Esophagus muscularis mucosa (tissue), 4 donors: ENCODE measurements at regions not wholly inside any gene's neighbourhood (a gene's known extent, or its start where the extent isn't known, plus 50 kb on each side); places are given as distances from the start of the nearest gene placed in this dataset.

Source experiments
- DNase-seq: peaks from one replicate; pipeline ENCODE4 v3.0.0-alpha.2; 2017; ENCODE audit errors: extremely low spot score
- H3K27ac ChIP-seq, 4 donors: fragments of 200-600 bp; sonication (generic); replicated peaks in 1 of 4; 1 replicate in 3 of 4; 2 replicates in 1 of 4; pipeline ENCODE4 v1.5.1; 2016 to 2019; ENCODE audit warnings: mild to moderate bottlenecking in 1 of 4
- H3K27me3 ChIP-seq, 4 donors: fragments of 200-600 bp; sonication (generic); one replicate each; pipeline versions ENCODE4 v1.5.1 to v1.6.0; 2016 to 2019
- H3K36me3 ChIP-seq, 4 donors: fragments of 200-600 bp; sonication (generic); one replicate each; pipeline ENCODE4 v1.5.1; 2016 to 2019
- H3K4me1 ChIP-seq, 4 donors: fragments of 200-600 bp; sonication (generic); one replicate each; pipeline ENCODE4 v1.5.1; 2016 to 2019
- H3K4me3 ChIP-seq, 4 donors: fragments of 200-600 bp; sonication (generic); 1 replicate in 2 of 4; 2 replicates in 2 of 4; pipeline ENCODE4 v1.5.1; 2016 to 2019; ENCODE audit warnings: mild to moderate bottlenecking in 4 of 4, moderate library complexity in 1 of 4
- H3K9me3 ChIP-seq, 4 donors: fragments of 200-600 bp; sonication (generic); 1 replicate in 3 of 4; 2 replicates in 1 of 4; pipeline ENCODE4 v1.5.1; 2016 to 2019
- EP300 ChIP-seq: sonication (generic); formaldehyde crosslinking; IDR thresholded peaks from one replicate; pipeline ENCODE4 v1.6.1; 2017; ENCODE audit warnings: antibody characterized with exemption
- POLR2A ChIP-seq: fragments of 450-650 bp; IDR thresholded peaks from one replicate; pipeline ENCODE4 v1.6.1; 2017; ENCODE audit warnings: antibody characterized with exemption, moderate library complexity, mild to moderate bottlenecking, low read depth
- POLR2AphosphoS5 ChIP-seq, 2 donors: sonication (generic); formaldehyde crosslinking; IDR thresholded peaks; one replicate each; pipeline ENCODE4 v1.6.1; 2017; ENCODE audit warnings: antibody characterized with exemption in 2 of 2
- WGBS: methylation state at CpG from one replicate; pipeline ENCODE4 v1.1.5; 2018; 5-methylcytosine and 5-hydroxymethylcytosine counted together
- intact Hi-C: fragments of 100-400 bp; cut with DNase I; formaldehyde crosslinking; loops from one replicate; pipeline ENCODE4 v1.15.1; 2023
- TF ChIP-seq, protein P1 (sequence below), 3 experiments: fragments of 200-600 bp in 2 of 3; fragments of 450-650 bp in 1 of 3; sonication (generic) in 2 of 3; IDR thresholded peaks; one replicate each; pipeline ENCODE4 v1.5.1; 2017 to 2019; ENCODE audit warnings: antibody characterized with exemption in 3 of 3, mild to moderate bottlenecking in 2 of 3, moderate library complexity in 1 of 3

DNA sequence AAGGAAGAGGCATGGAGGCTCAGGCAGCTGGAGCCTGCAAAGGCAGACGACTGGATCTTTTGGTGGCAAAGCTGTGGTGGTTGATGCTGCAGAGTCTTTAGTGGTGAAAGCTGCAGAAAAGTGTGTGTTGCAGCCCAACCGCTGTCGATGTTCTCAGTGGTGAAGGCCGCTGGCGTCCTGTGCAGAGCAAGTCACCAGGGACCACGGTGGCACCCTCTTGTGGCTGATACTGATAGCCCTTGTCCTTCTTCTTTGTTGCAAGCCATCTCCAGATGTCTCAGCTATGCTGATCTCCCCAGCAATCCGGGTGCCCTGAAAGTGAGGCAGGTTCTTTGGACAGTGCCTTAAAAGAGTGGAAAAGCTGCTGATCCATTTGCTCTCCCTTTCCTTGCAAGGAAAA, 610.9 kb upstream of the PCDH9 start:
- DNase-seq = no peak
- no peaks in the 10 kb centered on the region for H3K27me3 ChIP-seq
- H3K4me3 ChIP-seq = no peak overlapping the region
- no peaks in the 10 kb centered on the region for H3K36me3 ChIP-seq
- H3K27ac ChIP-seq = no peak overlapping the region
- TF ChIP-seq EP300 = no peak
- TF ChIP-seq POLR2A = no peak
- TF ChIP-seq, protein P1, sequence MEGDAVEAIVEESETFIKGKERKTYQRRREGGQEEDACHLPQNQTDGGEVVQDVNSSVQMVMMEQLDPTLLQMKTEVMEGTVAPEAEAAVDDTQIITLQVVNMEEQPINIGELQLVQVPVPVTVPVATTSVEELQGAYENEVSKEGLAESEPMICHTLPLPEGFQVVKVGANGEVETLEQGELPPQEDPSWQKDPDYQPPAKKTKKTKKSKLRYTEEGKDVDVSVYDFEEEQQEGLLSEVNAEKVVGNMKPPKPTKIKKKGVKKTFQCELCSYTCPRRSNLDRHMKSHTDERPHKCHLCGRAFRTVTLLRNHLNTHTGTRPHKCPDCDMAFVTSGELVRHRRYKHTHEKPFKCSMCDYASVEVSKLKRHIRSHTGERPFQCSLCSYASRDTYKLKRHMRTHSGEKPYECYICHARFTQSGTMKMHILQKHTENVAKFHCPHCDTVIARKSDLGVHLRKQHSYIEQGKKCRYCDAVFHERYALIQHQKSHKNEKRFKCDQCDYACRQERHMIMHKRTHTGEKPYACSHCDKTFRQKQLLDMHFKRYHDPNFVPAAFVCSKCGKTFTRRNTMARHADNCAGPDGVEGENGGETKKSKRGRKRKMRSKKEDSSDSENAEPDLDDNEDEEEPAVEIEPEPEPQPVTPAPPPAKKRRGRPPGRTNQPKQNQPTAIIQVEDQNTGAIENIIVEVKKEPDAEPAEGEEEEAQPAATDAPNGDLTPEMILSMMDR (IDR thresholded peaks at IDR 0.05) = no peak
- no peak for TF ChIP-seq POLR2AphosphoS5 (IDR thresholded peaks at IDR 0.05)
- H3K4me1 ChIP-seq = no peaks in the 10 kb centered on the region
- peaks cover 0 to under 1% (median 0%) of the 10 kb centered on the region in 4 donors for H3K9me3 ChIP-seq
- 82% methylated on average over 7 of the region's 7 CpGs for WGBS
- intact Hi-C loops = no loop called here

DNA sequence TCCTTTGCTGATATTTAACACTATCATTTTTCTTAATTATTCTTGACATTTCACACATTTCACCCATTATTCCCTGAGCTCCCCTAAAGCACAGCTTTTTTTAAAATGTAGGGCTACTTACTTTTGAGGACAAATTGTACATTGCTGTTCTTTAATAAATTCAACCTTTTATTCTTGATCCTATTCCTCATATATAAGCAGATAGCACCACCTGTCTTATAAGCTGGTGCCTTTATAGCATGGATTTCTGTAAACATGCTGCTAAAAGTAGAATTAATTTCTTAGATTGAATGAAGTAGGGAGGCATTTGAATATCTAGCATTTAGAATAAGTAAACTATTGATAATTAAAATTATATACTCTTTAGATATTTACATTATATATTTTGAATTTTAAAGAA, 603.4 kb upstream of the PCDH9 start:
- intact Hi-C loops = no loop called here
- H3K27me3 ChIP-seq = no peaks in the 10 kb centered on the region
- peaks cover 0 to 5% (median 1%) of the 10 kb centered on the region in 4 donors for H3K9me3 ChIP-seq
- TF ChIP-seq POLR2A = no peak
- TF ChIP-seq EP300 = no peak
- TF ChIP-seq, protein P1 (IDR thresholded peaks at IDR 0.05) = no peak
- no peak for TF ChIP-seq POLR2AphosphoS5 (IDR thresholded peaks at IDR 0.05)
- no peaks in the 10 kb centered on the region for H3K4me1 ChIP-seq
- no peak overlapping the region for H3K4me3 ChIP-seq
- no peak for DNase-seq
- H3K27ac ChIP-seq = no peak overlapping the region
- H3K36me3 ChIP-seq = no peaks in the 10 kb centered on the region

DNA sequence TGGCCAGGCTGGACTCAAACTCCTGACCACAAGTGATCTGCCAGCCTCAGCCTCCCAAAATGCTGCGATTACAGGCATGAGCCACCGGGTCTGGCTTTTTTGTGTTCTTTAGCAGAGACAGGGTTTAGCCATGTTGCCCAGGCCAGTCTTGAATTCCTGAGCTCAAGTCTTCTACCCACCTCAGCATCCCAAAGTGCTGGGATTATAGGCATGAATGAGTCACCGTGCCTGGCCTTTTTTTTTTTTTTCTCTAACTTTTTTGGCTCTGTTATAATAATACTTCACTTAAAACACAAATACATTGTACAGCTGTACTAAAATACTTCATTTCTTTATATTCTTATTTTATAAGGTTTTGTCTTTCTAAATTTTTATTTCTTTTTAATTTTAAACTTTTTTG, 599.5 kb upstream of the PCDH9 start:
- Histone ChIP-seq H3K27me3 (no peaks in the 10 kb centered on the region), H3K4me3 (no peak overlapping the region), H3K4me1 (no peaks in the 10 kb centered on the region), H3K36me3 (no peaks in the 10 kb centered on the region), H3K27ac (no peak overlapping the region), H3K9me3 (no peaks in the 10 kb centered on the region)
- DNase-seq = no peak
- intact Hi-C loops = no loop called here
- TF ChIP-seq, protein P1 (IDR thresholded peaks at IDR 0.05) = no peak
- TF ChIP-seq POLR2A (no peak), EP300 (no peak), POLR2AphosphoS5 (IDR thresholded peaks at IDR 0.05) (no peak)
- WGBS = 91% methylated on average over 3 of the region's 3 CpGs

DNA sequence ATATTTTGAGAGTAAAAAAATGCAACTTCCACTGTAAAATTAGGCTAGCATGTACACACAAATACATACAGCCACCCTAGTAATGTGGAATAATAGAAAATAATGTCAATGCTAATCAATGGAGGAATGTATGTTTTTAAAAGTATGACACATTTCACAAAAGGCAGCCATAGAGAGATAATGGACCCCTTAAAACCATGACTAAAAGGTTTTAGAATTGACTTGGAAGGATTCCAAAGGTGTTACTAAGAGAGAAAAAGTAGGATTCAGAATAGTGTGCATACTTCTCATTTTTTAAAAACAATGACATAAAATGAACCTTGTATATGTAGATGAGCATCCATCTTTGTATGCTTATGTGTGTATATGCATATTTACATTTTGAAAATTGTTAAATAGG, 597.9 kb upstream of the PCDH9 start:
- DNase-seq = no peak
- intact Hi-C loops = no loop called here
- Histone ChIP-seq H3K27me3 (no peaks in the 10 kb centered on the region), H3K4me3 (no peak overlapping the region), H3K36me3 (no peaks in the 10 kb centered on the region), H3K4me1 (no peaks in the 10 kb centered on the region), H3K27ac (no peak overlapping the region), H3K9me3 (no peaks in the 10 kb centered on the region)
- TF ChIP-seq, protein P1 (IDR thresholded peaks at IDR 0.05) = no peak
- TF ChIP-seq POLR2AphosphoS5 (IDR thresholded peaks at IDR 0.05) (no peak), EP300 (no peak), POLR2A (no peak)

DNA sequence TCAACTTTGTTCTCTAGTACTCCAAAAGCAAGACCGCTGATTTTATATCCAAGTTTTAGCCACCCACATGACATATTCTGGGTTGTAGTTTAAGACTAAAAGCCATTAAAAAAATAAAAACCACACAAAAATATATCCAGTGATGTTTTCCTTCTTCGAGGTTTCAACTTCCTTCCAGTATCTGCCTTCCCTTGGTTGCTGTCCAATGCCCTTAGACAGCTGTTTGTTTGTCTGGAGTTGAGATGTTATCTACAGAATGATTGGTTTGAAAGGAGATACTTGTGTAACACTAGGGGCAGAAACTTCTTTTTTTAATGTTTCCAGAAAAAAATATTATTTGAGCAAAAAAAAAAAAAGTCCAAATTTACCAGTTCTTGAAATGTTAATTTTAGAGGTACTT, 591.5 kb upstream of the PCDH9 start:
- no peaks in the 10 kb centered on the region for H3K9me3 ChIP-seq
- intact Hi-C loops = no loop called here
- H3K4me1 ChIP-seq = no peaks in the 10 kb centered on the region
- no peak for DNase-seq
- no peak overlapping the region for H3K27ac ChIP-seq
- 68% methylated on average over 2 of the region's 2 CpGs for WGBS
- no peaks in the 10 kb centered on the region for H3K36me3 ChIP-seq
- H3K4me3 ChIP-seq = no peak overlapping the region
- TF ChIP-seq POLR2A (no peak), EP300 (no peak), POLR2AphosphoS5 (IDR thresholded peaks at IDR 0.05) (no peak)
- TF ChIP-seq, protein P1 (IDR thresholded peaks at IDR 0.05) = no peak
- no peaks in the 10 kb centered on the region for H3K27me3 ChIP-seq
